ENCODE measurements at regions not wholly inside any gene's neighbourhood (a gene's known extent, or its start where the extent isn't known, plus 50 kb on each side); places are given as distances from the start of the nearest gene placed in this dataset.
"Not testable (repeated sequence)": the region's sequence is repeated elsewhere in the genome, so short reads cannot be mapped to it uniquely, and the experiment has no call there.

DNA sequence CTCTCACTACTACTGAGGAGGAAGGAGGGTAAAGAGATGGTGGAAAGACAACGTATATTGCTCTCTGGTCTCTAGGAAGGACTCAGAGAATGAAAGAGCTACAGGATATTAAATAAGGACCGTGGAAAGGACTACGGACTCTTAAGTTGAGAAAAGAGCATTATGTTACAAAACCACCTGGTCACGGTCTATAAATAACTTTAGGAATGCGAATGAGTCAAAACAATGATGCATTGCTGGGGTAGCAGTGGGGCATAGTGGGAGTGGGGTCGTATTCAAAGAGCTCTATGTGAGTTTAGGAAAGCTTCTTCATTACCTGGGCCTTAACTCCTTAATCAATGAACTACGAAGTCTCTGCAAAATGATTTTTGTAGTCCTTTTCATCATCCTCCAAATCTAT, 295.7 kb upstream of the SOX14 start:
- no peak for DNase-seq

- no peak for DNase-seq
These were observed 294.9 kb upstream of the SOX14 start for GRCh38 chr3:137469263-137469662.

GRCh38 chr3:137471130-137471529, 293.0 kb upstream of the SOX14 start:
- no peak for DNase-seq

- no peak for DNase-seq
These were observed 292.4 kb upstream of the SOX14 start for GRCh38 chr3:137471558-137472204.

DNA sequence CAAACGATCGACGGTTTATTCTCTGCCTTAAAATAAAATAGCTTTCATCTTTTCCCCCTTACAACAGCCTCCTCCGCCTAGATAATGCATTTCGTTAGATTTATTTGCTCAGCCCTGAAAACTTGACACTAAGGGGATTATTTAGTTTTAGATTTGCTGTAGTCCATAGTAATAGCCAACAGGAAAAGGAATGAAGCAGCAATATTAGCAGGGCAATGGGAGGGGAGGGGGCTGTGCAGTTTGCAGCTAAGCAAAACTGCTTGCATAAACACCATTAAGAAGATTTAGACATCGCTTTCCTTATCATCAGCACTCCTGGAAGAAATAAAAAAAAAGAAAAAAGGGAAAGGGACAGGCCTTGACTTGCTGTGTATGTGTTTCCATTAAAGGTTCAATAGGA, 286.5 kb upstream of the SOX14 start:
- no peak for DNase-seq

DNA sequence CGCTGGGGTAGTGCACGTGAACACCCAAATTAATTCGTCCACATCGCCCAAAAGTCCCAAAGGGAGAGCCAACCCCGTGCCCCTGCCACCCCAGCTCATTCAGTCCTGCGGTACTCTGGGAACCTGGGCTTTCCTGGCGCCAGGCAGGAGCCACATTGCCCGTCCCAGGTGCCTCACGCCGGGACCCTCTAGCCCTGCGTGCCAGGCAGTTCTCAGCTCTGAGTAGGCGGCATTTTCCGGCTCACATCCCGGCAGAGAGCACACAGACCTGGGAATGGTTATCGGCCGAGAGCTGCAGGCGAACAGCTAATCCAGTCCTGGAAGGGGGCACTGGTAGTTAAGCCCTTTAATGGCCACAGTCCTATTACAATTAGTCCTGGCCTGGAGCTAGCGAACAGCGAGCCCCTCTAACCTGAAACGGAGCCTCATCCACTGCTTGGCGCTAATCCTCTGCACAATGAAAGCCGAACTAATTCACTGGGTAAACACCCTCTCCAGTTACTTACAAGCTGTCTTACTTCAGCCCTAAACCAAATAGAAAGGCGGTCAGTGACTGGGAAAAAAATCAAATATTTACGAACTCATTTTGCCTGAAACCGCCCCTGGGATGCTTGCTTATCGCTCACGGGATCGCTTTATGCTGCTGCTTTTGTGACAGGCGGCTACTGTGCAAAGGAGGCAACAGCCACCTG, 254.6 kb upstream of the SOX14 start:
- no peak for DNase-seq

- no peak for DNase-seq
These were observed 252.5 kb upstream of the SOX14 start for GRCh38 chr3:137511655-137512054.

DNA sequence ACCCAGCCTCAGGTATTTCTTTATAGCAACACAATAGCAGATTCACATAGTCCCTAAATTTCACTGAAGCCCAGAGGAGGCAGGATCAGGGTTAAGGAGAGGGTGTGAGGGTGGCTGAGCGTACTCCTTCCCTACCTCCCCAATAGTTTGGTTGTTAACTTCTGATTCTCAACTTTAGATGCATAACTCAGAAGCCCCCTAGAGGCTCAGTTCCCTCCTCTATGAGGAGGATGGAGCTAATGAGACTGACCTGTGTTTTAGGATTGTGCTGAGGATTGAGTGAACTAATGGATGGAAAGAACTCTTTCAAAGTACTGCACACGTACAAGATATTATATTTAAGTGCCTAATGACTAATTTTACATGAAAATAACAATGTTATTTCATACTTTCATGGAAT, 249.3 kb upstream of the SOX14 start:
- DNase-seq, result no peak

DNA sequence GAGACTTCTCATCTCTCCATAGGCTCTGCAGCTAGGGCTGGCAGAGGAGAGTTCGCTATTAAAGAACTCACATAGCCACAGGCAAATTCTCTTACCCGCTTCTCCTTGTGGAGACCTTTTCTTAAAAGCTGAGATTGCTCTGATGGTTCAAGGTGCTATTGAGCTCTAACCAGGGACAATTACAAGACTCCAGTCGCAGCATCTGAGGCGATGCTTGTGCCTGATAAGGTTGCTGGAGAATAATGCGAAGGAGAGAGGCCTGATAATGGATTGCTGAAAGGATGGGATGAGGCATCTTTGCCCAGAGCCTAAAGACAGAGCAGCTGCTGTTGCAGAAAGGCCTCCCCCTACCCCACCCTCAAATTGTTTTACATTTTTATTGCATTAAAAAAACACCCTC, 244.5 kb upstream of the SOX14 start:
- DNase-seq, result no peak

DNA sequence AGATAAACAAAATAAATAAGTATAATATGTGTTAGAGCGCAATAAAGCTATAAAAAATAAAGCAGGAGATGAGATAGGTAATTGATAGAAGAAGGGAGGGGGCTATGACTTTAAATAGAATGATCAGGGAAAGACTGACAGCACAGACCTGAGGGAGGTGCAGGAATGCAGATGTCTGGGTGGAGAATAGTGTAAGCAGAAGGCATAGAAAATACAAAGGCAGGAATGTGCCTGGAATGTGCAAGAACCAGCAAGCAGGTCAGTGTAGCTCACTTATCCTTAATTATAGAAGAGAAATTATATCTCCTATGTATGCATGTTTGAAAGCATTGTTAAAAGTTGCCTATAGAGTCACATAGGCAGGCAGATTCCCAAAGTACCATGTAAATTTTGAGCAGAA, 239.4 kb upstream of the SOX14 start:
- no peak for DNase-seq

DNA sequence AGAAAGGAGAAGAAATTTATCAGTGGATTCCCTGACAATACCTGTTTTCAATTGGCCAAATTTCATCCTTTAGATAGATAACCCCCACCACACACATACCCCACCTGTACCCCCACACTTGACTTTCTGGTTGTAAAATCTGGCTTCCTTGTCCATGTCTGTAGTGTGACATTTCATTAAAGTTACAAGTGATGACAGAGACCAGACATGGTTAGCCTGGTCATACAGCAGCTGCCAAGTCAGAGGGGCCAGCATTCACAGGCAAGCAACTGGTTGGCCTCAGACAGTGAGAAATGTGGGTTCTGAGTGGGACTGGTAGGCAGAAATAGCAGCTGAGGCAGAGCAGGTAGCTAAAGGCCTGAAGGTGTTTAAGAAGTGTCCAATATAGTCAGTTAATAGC, 238.6 kb upstream of the SOX14 start:
- no peak for DNase-seq

GRCh38 chr3:137542049-137542448, 222.1 kb upstream of the SOX14 start:
- DNase-seq, result no peak

- no peak for DNase-seq
These were observed 209.9 kb upstream of the SOX14 start for GRCh38 chr3:137554242-137554641.

- DNase-seq, result no peak
These were observed 195.2 kb upstream of the SOX14 start for GRCh38 chr3:137568880-137569279.

DNA sequence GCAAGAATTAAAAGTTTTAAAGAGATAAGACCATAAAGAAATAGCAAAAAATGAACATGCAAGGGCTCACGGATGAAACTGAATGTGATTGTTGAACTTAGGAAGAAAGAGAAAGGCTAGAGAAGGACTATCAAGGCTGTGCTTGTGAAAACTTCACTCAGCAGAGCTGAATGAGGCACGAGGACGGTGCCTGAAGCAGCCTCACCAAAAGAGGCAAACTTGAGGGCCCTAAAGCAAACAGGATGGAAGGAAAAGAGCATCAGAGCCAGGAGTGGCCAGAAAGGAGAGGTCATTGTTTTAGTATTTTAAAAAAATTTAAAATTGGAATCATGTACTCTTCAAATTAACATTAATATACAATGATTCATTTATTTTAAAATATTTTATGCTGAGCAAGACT, 191.2 kb upstream of the SOX14 start:
- no peak for DNase-seq

DNA sequence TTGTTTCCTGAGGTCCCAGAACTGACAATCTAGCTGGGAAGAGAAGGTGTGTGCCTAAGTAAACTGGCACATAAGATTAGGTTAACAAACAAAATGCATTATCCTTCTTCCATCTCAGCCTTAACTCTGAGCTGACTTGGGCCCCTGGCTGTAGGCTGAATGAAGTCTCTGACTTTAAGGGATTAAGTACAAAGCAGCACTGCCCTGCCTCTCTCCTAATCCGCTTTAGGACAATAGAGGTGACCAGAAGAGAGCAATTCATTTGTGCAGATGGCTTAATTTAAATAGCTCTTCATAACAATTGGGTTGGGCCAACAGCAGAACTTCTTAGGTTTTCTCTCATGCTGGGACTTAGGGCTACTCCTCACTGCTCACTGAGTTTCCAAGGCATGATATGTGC, 181.6 kb upstream of the SOX14 start:
- no peak for DNase-seq

DNA sequence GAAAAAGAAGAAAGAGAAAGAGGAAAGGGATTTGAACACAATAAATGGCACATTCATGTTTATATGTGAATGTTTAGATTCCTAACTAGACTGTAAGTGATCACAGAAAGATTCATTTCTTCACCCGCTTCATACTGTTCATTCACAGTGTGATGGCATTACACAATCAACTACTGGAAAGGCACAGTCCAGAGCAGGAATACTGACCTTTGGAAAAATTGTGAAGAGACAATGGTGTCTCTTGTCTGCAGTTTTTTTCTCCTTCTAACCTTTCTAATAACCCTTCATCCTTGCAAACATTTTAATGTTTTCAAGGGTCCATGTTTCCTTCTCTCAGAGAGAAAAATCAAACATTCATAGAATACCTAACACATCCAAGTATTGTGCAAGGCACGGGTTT, 180.9 kb upstream of the SOX14 start:
- DNase-seq, result no peak

DNA sequence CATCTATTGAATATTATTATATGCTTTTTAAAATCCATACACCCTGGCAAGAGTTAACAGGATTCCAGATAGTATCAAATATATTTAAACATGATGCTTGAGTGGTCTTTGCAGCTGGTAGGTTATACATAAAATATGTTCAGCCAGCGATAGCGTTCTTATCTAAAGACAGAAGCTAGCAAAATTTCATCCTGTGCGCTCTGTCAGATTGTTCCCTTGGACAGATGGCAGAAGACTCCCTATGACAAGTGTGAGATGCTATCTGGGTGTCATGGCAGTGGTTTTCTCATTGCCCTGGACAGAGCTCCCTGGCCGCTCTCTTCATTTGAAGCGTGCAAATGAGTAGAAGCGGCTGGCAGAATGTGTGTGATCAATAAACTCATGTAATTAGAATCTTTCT, 175.2 kb upstream of the SOX14 start:
- DNase-seq, result no peak

- DNase-seq, result not testable (repeated sequence)
These were observed 168.7 kb upstream of the SOX14 start for GRCh38 chr3:137595415-137595814.

- no peak for DNase-seq
These were observed 153.4 kb upstream of the SOX14 start for GRCh38 chr3:137610723-137611122.

DNA sequence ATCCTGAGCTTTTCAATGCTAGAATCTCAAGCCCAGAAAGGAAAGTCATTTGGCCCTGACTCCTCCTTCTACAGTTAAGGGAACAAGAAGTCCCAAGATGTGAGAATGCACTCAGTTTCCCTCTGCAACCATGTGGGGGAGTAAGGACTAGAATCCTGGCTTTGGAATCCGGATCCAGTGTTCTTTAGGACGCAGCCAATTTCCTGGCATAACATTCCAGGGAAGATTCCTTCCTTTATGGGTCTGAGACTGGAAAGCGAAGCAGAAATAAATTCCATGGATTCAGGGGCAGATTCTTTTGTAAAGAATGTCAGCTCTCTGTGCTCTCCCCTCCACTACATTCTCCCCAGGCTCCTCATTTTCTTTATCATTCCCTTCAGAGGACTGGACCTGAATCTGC, 151.8 kb upstream of the SOX14 start:
- DNase-seq, result no peak

DNA sequence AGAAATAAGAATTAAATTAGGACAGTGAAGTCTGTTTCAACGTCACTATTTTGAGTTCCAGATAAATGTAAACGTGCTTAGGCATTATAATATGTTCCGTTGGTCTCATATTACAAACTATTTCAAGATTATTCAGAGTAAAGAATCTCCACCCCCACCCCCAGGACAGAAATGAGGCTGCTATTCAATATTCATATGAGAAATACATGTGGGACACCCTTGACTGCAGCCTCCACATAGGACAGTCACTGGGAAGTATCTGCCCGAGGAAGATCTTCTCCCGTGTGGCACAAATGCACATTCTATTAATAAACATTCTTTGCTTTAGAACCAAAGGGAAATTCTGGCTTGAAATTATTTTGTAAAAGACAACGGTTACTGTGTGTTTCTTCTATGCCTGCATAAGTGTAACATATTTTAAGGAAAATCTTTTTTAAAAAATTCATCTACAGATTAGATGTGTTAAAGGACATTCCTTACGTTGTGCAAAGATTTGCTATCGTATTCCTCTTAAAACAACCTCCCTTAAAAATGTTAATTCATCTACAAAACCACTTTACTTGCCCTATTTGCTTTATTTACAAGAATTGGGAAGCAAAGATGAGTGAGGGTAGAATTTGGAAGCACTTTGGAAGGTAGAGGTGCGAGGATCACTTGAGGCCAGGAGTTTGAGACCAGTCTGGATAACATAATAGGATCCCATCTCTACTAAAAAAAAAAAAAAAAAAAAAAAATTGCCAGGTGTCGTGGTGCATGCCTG, 148.3 kb upstream of the SOX14 start:
- no peak for DNase-seq

DNA sequence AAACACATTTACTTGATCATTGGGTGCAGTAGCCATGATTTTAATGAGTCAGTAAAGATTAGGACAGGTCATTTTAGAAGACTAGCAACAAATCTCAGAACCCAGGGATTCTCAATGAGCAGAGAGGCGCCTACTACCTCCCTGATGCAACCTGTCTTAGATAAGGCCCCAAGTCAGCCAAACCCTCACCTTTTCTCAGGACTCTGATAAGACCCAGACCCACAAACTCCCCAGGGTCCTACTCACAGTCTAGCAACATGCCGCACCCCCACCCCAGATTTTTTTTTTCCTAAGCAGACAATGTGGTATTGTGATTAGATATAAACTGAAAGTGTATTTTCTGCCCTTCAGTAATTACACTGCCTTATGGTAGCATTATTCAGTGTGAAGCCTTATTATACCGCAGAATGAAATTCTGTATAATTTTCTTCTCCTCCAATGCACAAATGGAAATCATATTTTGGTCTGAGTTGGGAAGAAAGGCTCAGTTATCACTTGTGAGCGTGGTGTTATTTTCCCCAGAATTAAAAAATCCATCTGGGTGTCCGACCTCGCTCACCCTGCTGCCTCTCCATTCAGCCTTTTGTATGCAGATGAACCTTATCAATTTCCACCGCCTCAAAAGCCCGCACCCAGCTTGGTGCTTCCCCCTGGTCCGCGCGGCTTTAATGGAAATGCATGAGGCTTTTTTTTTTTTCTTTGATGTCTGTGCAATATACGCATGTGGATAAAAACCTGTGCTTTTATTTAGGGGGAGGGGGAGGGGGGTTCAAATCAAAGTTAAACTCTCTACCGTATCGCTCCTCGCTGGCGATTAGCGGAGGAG, 122.0 kb upstream of the SOX14 start:
- no peak for DNase-seq
